NB4 (cell line): ENCODE measurements at regions not wholly inside any gene's neighbourhood (a gene's known extent, or its start where the extent isn't known, plus 50 kb on each side); places are given as distances from the start of the nearest gene placed in this dataset.
A peak's percentile ranks its signal among the peaks of the same experiment; 100 is the strongest.

ENCODE experiments used
- DNase-seq: peaks from one replicate; pipeline ENCODE4 v3.0.0; 2010; ENCODE audit warnings: low read depth
- H3K4me3 ChIP-seq: one replicate; pipeline ENCODE4 v1.5.1; 2011; ENCODE audit warnings: mild to moderate bottlenecking, low read depth, low read length, moderate library complexity
- MYC ChIP-seq: IDR thresholded peaks from 2 replicates; pipeline ENCODE4 v1.6.1; 2011; ENCODE audit warnings: low read depth, low read length
- POLR2A ChIP-seq: IDR thresholded peaks from 2 replicates; pipeline ENCODE4 v1.6.1; 2011; ENCODE audit warnings: mild to moderate bottlenecking; ENCODE audit not compliant: insufficient read length; ENCODE audit errors: extremely low read depth
- TF ChIP-seq, protein P1 (sequence below): IDR thresholded peaks from 2 replicates; pipeline ENCODE4 v1.6.1; 2011; ENCODE audit warnings: low read depth, low read length
- TF ChIP-seq, protein P2 (sequence below): IDR thresholded peaks from one replicate; pipeline ENCODE4 v1.5.1; 2012; ENCODE audit warnings: low read depth, low read length

DNA sequence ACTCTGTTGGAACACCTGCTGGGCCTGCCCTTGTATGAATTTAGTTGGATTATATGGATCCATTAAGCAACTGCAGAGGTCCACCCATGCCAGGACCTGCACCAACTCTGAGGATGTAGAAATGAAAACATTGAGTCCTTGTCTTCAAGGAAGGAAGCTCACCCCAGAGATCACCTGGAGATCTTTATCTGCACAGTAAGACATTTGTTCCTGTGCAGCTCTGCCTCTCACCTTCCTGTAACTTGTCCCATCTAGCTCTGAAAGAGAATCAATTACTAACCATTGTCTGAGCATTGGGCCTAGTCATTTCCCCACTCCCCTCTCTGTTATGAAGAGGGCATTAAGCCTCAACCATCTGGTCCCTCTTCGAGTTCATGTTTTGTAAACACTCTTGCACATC lies 105.2 kb upstream of the YWHAQ start:
- TF ChIP-seq POLR2A = no peak
- no peak for TF ChIP-seq MYC
- TF ChIP-seq, protein P1, sequence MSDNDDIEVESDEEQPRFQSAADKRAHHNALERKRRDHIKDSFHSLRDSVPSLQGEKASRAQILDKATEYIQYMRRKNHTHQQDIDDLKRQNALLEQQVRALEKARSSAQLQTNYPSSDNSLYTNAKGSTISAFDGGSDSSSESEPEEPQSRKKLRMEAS = no peak
- TF ChIP-seq, protein P2, sequence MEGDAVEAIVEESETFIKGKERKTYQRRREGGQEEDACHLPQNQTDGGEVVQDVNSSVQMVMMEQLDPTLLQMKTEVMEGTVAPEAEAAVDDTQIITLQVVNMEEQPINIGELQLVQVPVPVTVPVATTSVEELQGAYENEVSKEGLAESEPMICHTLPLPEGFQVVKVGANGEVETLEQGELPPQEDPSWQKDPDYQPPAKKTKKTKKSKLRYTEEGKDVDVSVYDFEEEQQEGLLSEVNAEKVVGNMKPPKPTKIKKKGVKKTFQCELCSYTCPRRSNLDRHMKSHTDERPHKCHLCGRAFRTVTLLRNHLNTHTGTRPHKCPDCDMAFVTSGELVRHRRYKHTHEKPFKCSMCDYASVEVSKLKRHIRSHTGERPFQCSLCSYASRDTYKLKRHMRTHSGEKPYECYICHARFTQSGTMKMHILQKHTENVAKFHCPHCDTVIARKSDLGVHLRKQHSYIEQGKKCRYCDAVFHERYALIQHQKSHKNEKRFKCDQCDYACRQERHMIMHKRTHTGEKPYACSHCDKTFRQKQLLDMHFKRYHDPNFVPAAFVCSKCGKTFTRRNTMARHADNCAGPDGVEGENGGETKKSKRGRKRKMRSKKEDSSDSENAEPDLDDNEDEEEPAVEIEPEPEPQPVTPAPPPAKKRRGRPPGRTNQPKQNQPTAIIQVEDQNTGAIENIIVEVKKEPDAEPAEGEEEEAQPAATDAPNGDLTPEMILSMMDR = no peak

DNA sequence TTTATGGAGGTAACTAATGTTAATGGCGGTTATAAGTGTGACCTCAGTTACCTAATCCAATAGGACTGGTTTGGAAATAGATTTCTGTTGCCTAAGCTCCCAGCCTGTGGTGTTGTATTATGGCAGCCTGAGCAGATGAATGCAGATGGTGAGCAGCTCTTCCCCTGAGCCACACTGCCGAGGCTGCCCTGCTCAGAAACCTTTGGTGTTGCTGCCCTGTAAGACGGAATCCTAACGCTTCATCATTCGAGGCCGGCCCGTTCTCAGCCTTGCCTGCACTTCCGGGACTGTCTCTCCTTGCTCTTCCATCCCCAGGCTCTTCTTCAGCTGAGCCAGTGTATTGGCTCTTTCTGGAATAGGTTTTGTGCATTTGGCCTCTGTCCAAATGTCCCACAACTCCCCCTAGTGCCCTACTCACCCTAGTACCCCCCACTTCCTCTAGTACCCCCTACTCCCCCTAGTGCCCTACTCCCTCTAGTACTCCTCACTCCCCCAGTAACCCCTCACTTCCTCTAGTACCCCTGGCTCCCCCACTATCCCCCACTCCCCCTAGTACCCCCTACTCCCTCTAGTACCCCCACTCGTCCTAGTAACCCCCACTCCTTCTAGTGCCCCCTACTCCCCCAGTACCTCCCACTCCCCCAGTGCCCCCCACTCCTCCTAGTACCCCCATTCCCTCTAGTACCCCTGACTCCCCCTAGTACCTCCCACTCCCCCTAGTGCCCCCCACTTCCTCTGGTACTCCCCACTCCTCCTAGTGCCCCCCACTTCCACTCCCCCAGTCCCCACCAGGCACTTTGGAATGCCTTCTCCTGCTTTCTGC lies 106.0 kb upstream of the TAF1B start:
- no peak overlapping the region for H3K4me3 ChIP-seq
- peak; percentile 38 for DNase-seq

More for the DNA sequence above, 105.2 kb upstream of the YWHAQ start:
- DNase-seq = no peak
- no peak overlapping the region for H3K4me3 ChIP-seq

DNA sequence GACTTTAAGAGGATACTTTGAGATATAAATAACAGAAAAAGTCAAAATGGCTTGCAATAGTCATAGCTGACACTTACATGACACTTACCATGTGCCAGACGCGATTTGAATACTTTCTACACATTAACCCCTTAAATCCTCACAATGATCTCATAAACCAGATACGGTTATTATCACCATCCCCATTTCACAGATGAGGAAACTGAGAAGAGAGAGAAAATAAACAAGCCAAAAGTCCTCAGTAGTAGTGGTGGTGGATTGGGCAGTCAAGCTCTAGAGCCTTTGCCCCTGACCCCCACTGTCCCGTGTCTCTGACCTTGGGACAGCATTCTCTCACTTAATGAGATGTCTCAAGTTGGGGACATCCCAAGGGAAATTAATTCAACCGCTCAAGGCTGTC lies 105.2 kb upstream of the TAF1B start:
- no peak overlapping the region for H3K4me3 ChIP-seq
- TF ChIP-seq MYC (no peak), POLR2A (no peak)
- TF ChIP-seq, protein P1 = no peak
- TF ChIP-seq, protein P2 = no peak
- no peak for DNase-seq

More for the DNA sequence above, 106.0 kb upstream of the TAF1B start:
- TF ChIP-seq, protein P1 = no peak
- TF ChIP-seq, protein P2 = peak; percentile 11

DNA sequence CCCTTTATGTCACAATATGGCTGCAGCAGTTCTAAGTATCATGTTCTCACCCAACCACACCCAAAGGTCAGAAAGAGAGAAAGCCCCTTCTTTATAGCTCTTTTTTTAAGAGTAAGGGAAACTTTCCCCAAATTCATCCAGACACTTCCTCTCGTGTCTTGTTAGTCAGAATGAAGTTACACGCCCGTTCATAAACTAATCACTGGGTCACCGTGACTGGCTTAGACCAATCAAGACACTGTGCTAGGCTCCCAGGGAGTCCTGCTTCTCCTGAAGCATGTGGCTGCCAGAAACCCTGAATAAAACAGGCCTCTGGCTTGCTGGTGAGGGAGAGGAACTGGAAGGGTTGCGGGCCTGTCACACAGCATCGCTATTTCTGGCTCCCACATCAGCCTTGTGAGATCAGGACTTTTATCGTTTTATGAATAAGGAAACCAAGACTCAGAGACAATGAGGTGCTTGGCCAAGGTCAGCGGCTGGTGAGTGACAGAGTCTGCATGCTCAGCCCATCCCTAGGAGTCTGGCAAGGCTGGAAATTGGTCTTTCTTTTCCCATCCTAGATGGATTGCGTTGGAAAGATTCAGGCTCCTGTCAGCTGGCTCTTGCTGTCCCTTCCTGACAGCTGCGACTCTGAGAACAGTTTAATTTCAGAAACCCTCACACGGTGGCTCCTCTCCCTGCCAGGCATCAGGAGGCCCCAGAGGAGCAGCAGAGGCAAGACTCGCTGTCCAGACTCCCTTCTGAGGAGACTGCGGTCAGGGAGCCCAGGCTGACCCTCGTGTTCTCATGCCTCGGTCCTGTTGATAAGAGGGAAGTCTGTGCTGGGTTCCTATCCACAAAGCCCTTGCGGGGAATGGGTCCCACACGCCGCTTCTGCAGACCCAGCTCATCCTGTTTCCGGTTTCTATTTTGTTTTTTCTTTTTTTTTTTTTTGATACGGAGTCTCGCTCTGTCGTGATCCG lies 104.5 kb upstream of the TAF1B start:
- H3K4me3 ChIP-seq = no peak overlapping the region
- TF ChIP-seq, protein P1 = no peak
- TF ChIP-seq, protein P2 = no peak
- no peak for TF ChIP-seq MYC
- no peak for DNase-seq

DNA sequence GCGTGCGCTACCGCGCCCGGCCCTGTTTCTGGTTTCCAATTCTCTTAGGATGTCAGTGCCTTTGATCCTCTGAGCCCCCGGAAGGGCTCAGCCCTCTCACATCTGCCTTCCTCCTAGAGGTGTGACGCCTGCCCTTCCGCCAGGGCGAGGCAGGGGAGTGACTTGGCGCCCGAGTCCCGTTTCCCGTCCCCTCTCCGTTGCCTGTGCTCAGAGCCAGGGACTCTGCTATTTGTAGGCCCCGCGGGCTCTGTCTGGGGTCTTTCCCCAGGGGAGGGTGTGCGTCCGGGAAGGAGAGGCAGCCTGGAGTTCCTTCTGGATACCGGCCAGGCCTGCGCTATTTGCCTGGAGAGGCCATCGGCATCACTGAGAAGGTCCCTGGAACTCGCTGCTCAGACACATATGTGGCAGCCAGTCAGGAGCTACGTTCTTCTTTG lies 103.7 kb upstream of the TAF1B start:
- no peak overlapping the region for H3K4me3 ChIP-seq
- no peak for DNase-seq
- TF ChIP-seq POLR2A (no peak), MYC (no peak)
- TF ChIP-seq, protein P2 = no peak
- TF ChIP-seq, protein P1 = no peak
